HEK293 (cell line): ENCODE measurements at regions not wholly inside any gene's neighbourhood (a gene's known extent, or its start where the extent isn't known, plus 50 kb on each side); places are given as distances from the start of the nearest gene placed in this dataset.

Experiments
- CTCF ChIA-PET: fragments of 350-600 bp; formaldehyde crosslinking; extraction: SDS; loops from one replicate; lab custom pipeline; 2021; ENCODE audit warnings: antibody characterized with exemption; lab: Yijun Ruan, JAX
- POLR2A ChIA-PET: fragments of 300-600 bp; formaldehyde crosslinking; extraction: SDS; loops from one replicate; lab custom pipeline; 2020; ENCODE audit warnings: antibody characterized with exemption, inconsistent platforms; lab: Yijun Ruan, JAX
- H3K27ac ChIP-seq: fragments of 200-500 bp; sonication (Bioruptor generic); 2 replicates; pipeline ENCODE4 v1.5.1; 2014; ENCODE audit warnings: low read depth, low read length, control low read depth, inconsistent platforms; ENCODE audit errors: extremely low read depth
- H3K36me3 ChIP-seq, 2 experiments: fragments of 200-500 bp in 1 of 2; sonication (Bioruptor generic) in 1 of 2; 1 replicate in 1 of 2; 2 replicates in 1 of 2; pipeline ENCODE4 v1.5.1; 2014 to 2017; ENCODE audit warnings: inconsistent platforms in 2 of 2, low read length in 2 of 2; ENCODE audit not compliant: control insufficient read depth in 2 of 2, insufficient read depth in 1 of 2
- H3K4me1 ChIP-seq: fragments of 200-500 bp; sonication (Bioruptor generic); 2 replicates; pipeline ENCODE4 v1.5.1; 2014; ENCODE audit warnings: mild to moderate bottlenecking, low read length, inconsistent platforms; ENCODE audit not compliant: control insufficient read depth, insufficient read depth
- H3K4me3 ChIP-seq: 2 replicates; pipeline ENCODE4 v1.5.1; 2011; ENCODE audit warnings: low read depth, mild to moderate bottlenecking, control low read depth, low read length, moderate library complexity
- H3K9me3 ChIP-seq: fragments of 200-500 bp; sonication (Bioruptor generic); 2 replicates; pipeline ENCODE4 v1.5.1; 2014; ENCODE audit warnings: low read depth, low read length, inconsistent platforms; ENCODE audit not compliant: control insufficient read depth, insufficient read depth
- ELK4 ChIP-seq: IDR thresholded peaks from 2 replicates; pipeline ENCODE4 v1.6.1; 2011; ENCODE audit warnings: mild to moderate bottlenecking, low read depth, low read length, borderline replicate concordance
- GLI4 ChIP-seq: fragments of 450-650 bp; formaldehyde crosslinking; IDR thresholded peaks from 2 replicates; pipeline ENCODE4 v1.5.1; 2016; ENCODE audit warnings: missing biosample characterization, missing genetic modification characterization
- KLF7 ChIP-seq: fragments of 450-650 bp; formaldehyde crosslinking; IDR thresholded peaks from 2 replicates; pipeline ENCODE4 v1.5.1; 2016; ENCODE audit warnings: missing biosample characterization, missing genetic modification characterization, borderline replicate concordance
- MEIS1 ChIP-seq: sonication (generic); formaldehyde crosslinking; IDR thresholded peaks from 2 replicates; pipeline ENCODE4 v1.8.1; 2022; ENCODE audit warnings: missing genetic modification reagents, mild to moderate bottlenecking, borderline replicate concordance
- TCF7L2 ChIP-seq: IDR thresholded peaks from 2 replicates; pipeline ENCODE4 v1.6.1; 2011; ENCODE audit warnings: low read depth, mild to moderate bottlenecking, inconsistent platforms, low read length, moderate library complexity, borderline replicate concordance
- ZFP69B ChIP-seq: fragments of 450-650 bp; formaldehyde crosslinking; IDR thresholded peaks from 2 replicates; pipeline ENCODE4 v1.5.1; 2016; ENCODE audit warnings: missing biosample characterization, missing genetic modification characterization
- ZNF114 ChIP-seq: fragments of 450-650 bp; formaldehyde crosslinking; IDR thresholded peaks from 2 replicates; pipeline ENCODE4 v1.5.0; 2017; ENCODE audit warnings: missing biosample characterization, missing genetic modification characterization
- ZNF16 ChIP-seq: fragments of 450-650 bp; formaldehyde crosslinking; IDR thresholded peaks from 2 replicates; pipeline ENCODE4 v1.5.1; 2016; ENCODE audit warnings: low read depth, missing biosample characterization, missing genetic modification characterization
- ZNF239 ChIP-seq: fragments of 450-650 bp; formaldehyde crosslinking; IDR thresholded peaks from 2 replicates; pipeline ENCODE4 v1.5.1; 2016; ENCODE audit warnings: missing biosample characterization, missing genetic modification characterization
- ZNF274 ChIP-seq, 2 experiments: fragments of 200-500 bp in 1 of 2; fragments of 450-650 bp in 1 of 2; sonication (Bioruptor generic) in 1 of 2; formaldehyde crosslinking in 1 of 2; IDR thresholded peaks; 2 replicates each; pipeline versions ENCODE4 v1.5.1 to v1.6.1; 2014 to 2016; ENCODE audit warnings: borderline replicate concordance in 1 of 2, inconsistent platforms in 1 of 2, low read length in 1 of 2, missing biosample characterization in 1 of 2, missing genetic modification characterization in 1 of 2
- ZNF341 ChIP-seq: fragments of 450-650 bp; formaldehyde crosslinking; IDR thresholded peaks from 2 replicates; pipeline ENCODE4; 2016; ENCODE audit warnings: low read depth, missing biosample characterization, missing genetic modification characterization
- ZNF350 ChIP-seq: fragments of 450-650 bp; formaldehyde crosslinking; IDR thresholded peaks from 2 replicates; pipeline ENCODE4 v1.5.0; 2017; ENCODE audit warnings: missing biosample characterization, mild to moderate bottlenecking, missing genetic modification characterization
- ZNF423 ChIP-seq: fragments of 450-650 bp; formaldehyde crosslinking; IDR thresholded peaks from 2 replicates; pipeline ENCODE4 v1.5.1; 2016; ENCODE audit warnings: missing biosample characterization, missing genetic modification characterization
- ZNF510 ChIP-seq: fragments of 450-650 bp; formaldehyde crosslinking; IDR thresholded peaks from 2 replicates; pipeline ENCODE4 v1.5.1; 2018; ENCODE audit warnings: mild to moderate bottlenecking, missing genetic modification characterization, missing biosample characterization; ENCODE audit not compliant: insufficient replicate concordance
- ZNF530 ChIP-seq: fragments of 450-650 bp; formaldehyde crosslinking; IDR thresholded peaks from 2 replicates; pipeline ENCODE4 v1.5.1; 2016; ENCODE audit warnings: low read depth, missing biosample characterization, missing genetic modification characterization
- ZNF549 ChIP-seq: fragments of 450-650 bp; IDR thresholded peaks from 2 replicates; pipeline ENCODE4 v1.5.1; 2018; ENCODE audit warnings: missing biosample characterization, missing genetic modification characterization, mild to moderate bottlenecking, inconsistent platforms, moderate library complexity
- ZNF558 ChIP-seq: fragments of 450-650 bp; formaldehyde crosslinking; IDR thresholded peaks from 2 replicates; pipeline ENCODE4 v1.5.1; 2016; ENCODE audit warnings: missing biosample characterization, missing genetic modification characterization
- ZNF580 ChIP-seq: fragments of 450-650 bp; formaldehyde crosslinking; IDR thresholded peaks from 2 replicates; pipeline ENCODE4 v1.5.1; 2016; ENCODE audit warnings: missing biosample characterization, missing genetic modification characterization
- ZNF610 ChIP-seq: fragments of 450-650 bp; formaldehyde crosslinking; IDR thresholded peaks from 2 replicates; pipeline ENCODE4 v1.5.1; 2016; ENCODE audit warnings: missing biosample characterization, missing genetic modification characterization, borderline replicate concordance
- ZNF692 ChIP-seq: fragments of 450-650 bp; formaldehyde crosslinking; IDR thresholded peaks from 2 replicates; pipeline ENCODE4 v1.5.1; 2016; ENCODE audit warnings: missing biosample characterization, missing genetic modification characterization
- ZNF785 ChIP-seq: fragments of 450-650 bp; formaldehyde crosslinking; IDR thresholded peaks from 2 replicates; pipeline ENCODE4 v1.5.1; 2016; ENCODE audit warnings: missing biosample characterization, missing genetic modification characterization
- ZSCAN5A ChIP-seq: fragments of 450-650 bp; formaldehyde crosslinking; IDR thresholded peaks from 2 replicates; pipeline ENCODE4 v1.5.1; 2016; ENCODE audit warnings: missing biosample characterization, missing genetic modification characterization
- TF ChIP-seq, protein P1 (sequence below): fragments of 450-650 bp; IDR thresholded peaks from 2 replicates; pipeline ENCODE4 v1.5.1; 2018; ENCODE audit warnings: missing biosample characterization, missing genetic modification characterization
- TF ChIP-seq, protein P2 (sequence below): fragments of 450-650 bp; formaldehyde crosslinking; optimal IDR thresholded peaks from 2 replicates; pipeline ENCODE3; 2016; ENCODE audit warnings: missing biosample characterization, mild to moderate bottlenecking, missing genetic modification characterization

DNA sequence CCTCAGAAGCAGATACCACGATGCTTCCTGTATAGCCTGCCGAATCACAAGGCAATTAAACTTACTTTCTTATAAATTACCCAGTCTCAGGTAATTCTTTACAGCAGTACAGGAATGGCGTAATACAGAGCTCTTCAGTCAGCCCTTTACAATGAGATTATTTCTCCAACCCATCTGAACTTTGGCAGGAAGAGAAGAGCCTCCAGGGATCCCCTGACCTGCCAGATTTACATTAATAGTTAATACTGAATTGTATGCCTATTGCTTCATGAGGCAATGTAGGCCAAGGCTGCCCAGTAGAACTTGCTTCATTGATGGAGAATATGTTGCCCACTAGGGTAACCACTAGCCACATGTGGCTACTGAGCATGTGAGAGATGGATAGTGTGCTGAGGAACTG lies 608.7 kb downstream of the SH2D4B start:
- CTCF ChIA-PET: no interaction called here
- TF ChIP-seq ZNF350 (tag by site-specific recombination) (no peak), ELK4 (no peak), TCF7L2 (no peak), GLI4 (no peak), ZFP69B (tag by site-specific recombination) (no peak), ZNF692 (no peak)

DNA sequence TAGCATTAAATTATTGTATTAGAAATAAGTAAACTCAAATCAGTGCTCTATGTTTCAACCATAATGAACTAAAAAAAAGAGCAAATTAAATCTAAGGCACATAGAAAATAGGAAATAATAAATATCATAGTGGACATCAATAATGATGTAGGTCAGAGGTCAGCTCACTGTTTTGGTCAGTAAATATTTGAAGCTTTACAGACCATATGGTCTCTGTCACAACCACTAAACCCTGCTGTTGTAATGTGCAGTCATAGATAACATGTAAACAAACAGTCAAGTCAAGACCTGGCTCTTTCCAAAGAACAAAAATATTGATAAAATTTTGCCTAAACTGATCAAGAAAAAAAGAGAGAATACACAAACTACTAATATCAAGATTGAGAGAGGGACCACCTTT lies 615.0 kb downstream of the SH2D4B start:
- ChIA-PET CTCF (no interaction called here), POLR2A (no interaction called here)
- Histone ChIP-seq H3K27ac (no peak overlapping the region), H3K9me3 (no peaks in the 10 kb centered on the region), H3K36me3 (no peaks in the 10 kb centered on the region), H3K4me1 (no peaks in the 10 kb centered on the region), H3K4me3 (no peak overlapping the region)
- TF ChIP-seq ZNF558 (tag by site-specific recombination) (no peak), ZNF274 (IDR thresholded peaks at IDR 0.05; ENCODE audit: low read length) (no peak), ZNF274 (tag by site-specific recombination; IDR thresholded peaks at IDR 0.05; ENCODE audit: borderline replicate concordance) (no peak), ZSCAN5A (tag by site-specific recombination) (no peak), ZNF16 (tag by site-specific recombination) (no peak), ZNF580 (tag by site-specific recombination) (no peak), ZNF610 (tag by site-specific recombination) (no peak), ZNF530 (no peak)
- TF ChIP-seq, protein P1, sequence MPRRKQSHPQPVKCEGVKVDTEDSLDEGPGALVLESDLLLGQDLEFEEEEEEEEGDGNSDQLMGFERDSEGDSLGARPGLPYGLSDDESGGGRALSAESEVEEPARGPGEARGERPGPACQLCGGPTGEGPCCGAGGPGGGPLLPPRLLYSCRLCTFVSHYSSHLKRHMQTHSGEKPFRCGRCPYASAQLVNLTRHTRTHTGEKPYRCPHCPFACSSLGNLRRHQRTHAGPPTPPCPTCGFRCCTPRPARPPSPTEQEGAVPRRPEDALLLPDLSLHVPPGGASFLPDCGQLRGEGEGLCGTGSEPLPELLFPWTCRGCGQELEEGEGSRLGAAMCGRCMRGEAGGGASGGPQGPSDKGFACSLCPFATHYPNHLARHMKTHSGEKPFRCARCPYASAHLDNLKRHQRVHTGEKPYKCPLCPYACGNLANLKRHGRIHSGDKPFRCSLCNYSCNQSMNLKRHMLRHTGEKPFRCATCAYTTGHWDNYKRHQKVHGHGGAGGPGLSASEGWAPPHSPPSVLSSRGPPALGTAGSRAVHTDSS (tag by site-specific recombination): no peak

More for the DNA sequence above, 608.7 kb downstream of the SH2D4B start:
- Histone ChIP-seq H3K27ac (no peak overlapping the region), H3K4me3 (no peak overlapping the region), H3K4me1 (no peaks in the 10 kb centered on the region), H3K9me3 (no peaks in the 10 kb centered on the region), H3K36me3 (no peaks in the 10 kb centered on the region)
- POLR2A ChIA-PET: no interaction called here

DNA sequence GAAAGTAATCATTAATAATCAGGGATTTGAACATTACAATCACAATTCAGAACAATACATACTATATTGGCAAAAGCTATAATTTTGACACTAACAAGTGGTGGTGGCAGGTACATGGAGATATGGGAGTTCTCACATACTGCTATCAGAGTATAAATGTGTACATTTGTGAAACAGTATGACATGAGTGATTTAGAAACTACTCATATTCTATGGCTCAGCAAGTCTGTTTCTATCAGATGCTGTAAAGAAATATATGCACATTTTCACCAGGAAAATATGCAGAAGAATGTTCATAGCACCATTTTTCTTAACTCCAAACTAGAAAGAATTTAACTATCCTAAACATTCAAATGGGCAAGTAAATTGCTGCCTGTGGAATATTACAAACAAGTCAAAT lies 620.0 kb downstream of the SH2D4B start:
- H3K9me3 ChIP-seq: no peaks in the 10 kb centered on the region
- H3K4me3 ChIP-seq: no peak overlapping the region
- H3K4me1 ChIP-seq: no peaks in the 10 kb centered on the region
- POLR2A ChIA-PET: no interaction called here
- CTCF ChIA-PET: no interaction called here
- no peaks in the 10 kb centered on the region for H3K36me3 ChIP-seq
- H3K27ac ChIP-seq: no peak overlapping the region
- TF ChIP-seq ZNF510 (tag by site-specific recombination) (no peak), ZNF423 (no peak), MEIS1 (CRISPR knock-in tag) (no peak), ZNF549 (tag by site-specific recombination) (no peak), ELK4 (no peak), ZNF341 (tag by site-specific recombination) (no peak), KLF7 (tag by site-specific recombination) (no peak), ZNF785 (tag by site-specific recombination) (no peak), ZNF114 (tag by site-specific recombination) (no peak), ZNF239 (no peak)
- TF ChIP-seq, protein P2, sequence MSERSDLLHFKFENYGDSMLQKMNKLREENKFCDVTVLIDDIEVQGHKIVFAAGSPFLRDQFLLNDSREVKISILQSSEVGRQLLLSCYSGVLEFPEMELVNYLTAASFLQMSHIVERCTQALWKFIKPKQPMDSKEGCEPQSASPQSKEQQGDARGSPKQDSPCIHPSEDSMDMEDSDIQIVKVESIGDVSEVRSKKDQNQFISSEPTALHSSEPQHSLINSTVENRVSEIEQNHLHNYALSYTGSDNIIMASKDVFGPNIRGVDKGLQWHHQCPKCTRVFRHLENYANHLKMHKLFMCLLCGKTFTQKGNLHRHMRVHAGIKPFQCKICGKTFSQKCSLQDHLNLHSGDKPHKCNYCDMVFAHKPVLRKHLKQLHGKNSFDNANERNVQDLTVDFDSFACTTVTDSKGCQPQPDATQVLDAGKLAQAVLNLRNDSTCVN (tag by site-specific recombination): no peak
